Bronchial epithelial cell (primary cell): ENCODE measurements at regions not wholly inside any gene's neighbourhood (a gene's known extent, or its start where the extent isn't known, plus 50 kb on each side); places are given as distances from the start of the nearest gene placed in this dataset.

ENCODE experiments used
- DNase-seq: peaks from one replicate; pipeline ENCODE4 v3.0.0-alpha.2; 2010; ENCODE audit warnings: low read depth
- FAIRE-seq: peaks from 2 replicates; lab custom pipeline; 2011; peaks lifted over from hg19 to GRCh38; lab: Jason Lieb, UNC
- H3K27me3 ChIP-seq: 2 replicates; pipeline ENCODE4 v1.5.1; 2011; ENCODE audit warnings: low read length; ENCODE audit not compliant: control insufficient read depth, insufficient read depth
- H3K36me3 ChIP-seq: 2 replicates; pipeline ENCODE4 v1.5.1; 2011; ENCODE audit warnings: low read length; ENCODE audit not compliant: control insufficient read depth, insufficient read depth
- H3K4me3 ChIP-seq: 2 replicates; pipeline ENCODE4 v1.5.1; 2011; ENCODE audit warnings: mild to moderate bottlenecking, low read depth, low read length, control low read depth
- CTCF ChIP-seq: IDR thresholded peaks from 2 replicates; pipeline ENCODE4 v1.5.1; 2011; ENCODE audit warnings: mild to moderate bottlenecking, moderate library complexity, low read length, control low read depth, inconsistent platforms; ENCODE audit not compliant: insufficient read depth, severe bottlenecking

GRCh38 chr13:81487151-81487550, 1146.2 kb upstream of the SPRY2 start:
- Histone ChIP-seq H3K4me3 (no peak overlapping the region), H3K36me3 (no peaks in the 10 kb centered on the region), H3K27me3 (no peaks in the 10 kb centered on the region)
- FAIRE-seq (no peak), DNase-seq (peak; percentile 63)
- peak; percentile 61 for TF ChIP-seq CTCF

- no peak for FAIRE-seq
- H3K4me3 ChIP-seq, result no peak overlapping the region
- no peak for TF ChIP-seq CTCF
- no peaks in the 10 kb centered on the region for H3K36me3 ChIP-seq
- no peaks in the 10 kb centered on the region for H3K27me3 ChIP-seq
- DNase-seq, result peak; percentile 35
These were observed 1139.7 kb upstream of the SPRY2 start for GRCh38 chr13:81480634-81481033.

- no peak for TF ChIP-seq CTCF
- DNase-seq, result no peak
- H3K36me3 ChIP-seq, result no peaks in the 10 kb centered on the region
- H3K27me3 ChIP-seq, result no peaks in the 10 kb centered on the region
- no peak for FAIRE-seq
- no peak overlapping the region for H3K4me3 ChIP-seq
These were observed 1132.5 kb upstream of the SPRY2 start for GRCh38 chr13:81473366-81473899.

- H3K27me3 ChIP-seq, result no peaks in the 10 kb centered on the region
- no peak overlapping the region for H3K4me3 ChIP-seq
- TF ChIP-seq CTCF, result no peak
- no peaks in the 10 kb centered on the region for H3K36me3 ChIP-seq
- DNase-seq (no peak), FAIRE-seq (no peak)
These were observed 1117.2 kb upstream of the SPRY2 start for GRCh38 chr13:81458170-81458569.

GRCh38 chr13:81446441-81446840, 1105.5 kb upstream of the SPRY2 start:
- no peak for TF ChIP-seq CTCF
- FAIRE-seq (no peak), DNase-seq (peak; percentile 74)
- Histone ChIP-seq H3K4me3 (no peak overlapping the region), H3K27me3 (no peaks in the 10 kb centered on the region), H3K36me3 (no peaks in the 10 kb centered on the region)

- Histone ChIP-seq H3K4me3 (no peak overlapping the region), H3K36me3 (no peaks in the 10 kb centered on the region), H3K27me3 (no peaks in the 10 kb centered on the region)
- TF ChIP-seq CTCF, result no peak
- FAIRE-seq (no peak), DNase-seq (peak; percentile 96)
These were observed 1102.0 kb upstream of the SPRY2 start for GRCh38 chr13:81442904-81443303.
